Effector memory CD8-positive, alpha-beta T cell (primary cell): ENCODE measurements at regions not wholly inside any gene's neighbourhood (a gene's known extent, or its start where the extent isn't known, plus 50 kb on each side); places are given as distances from the start of the nearest gene placed in this dataset.

Experiments used
- ATAC-seq: fragments of 150-1000 bp; cut with Tn5 transposase; replicated peaks from 2 replicates; pipeline ENCODE4 v1.10.0; 2021; ENCODE audit warnings: mild to moderate bottlenecking, moderate library complexity
- DNase-seq, 3 experiments: peaks; one replicate each; pipeline ENCODE4 v3.0.0; 2021
- H3K27ac Mint-ChIP-seq, 2 donors: one replicate each; pipeline ENCODE4 v1.8.0; 2022; ENCODE audit warnings: mild to moderate bottlenecking in 2 of 2, mixed read lengths in 2 of 2, moderate library complexity in 2 of 2
- H3K27me3 Mint-ChIP-seq, 2 donors: one replicate each; pipeline ENCODE4 v1.8.0; 2022; ENCODE audit warnings: mixed read lengths in 2 of 2
- H3K36me3 Mint-ChIP-seq: one replicate; pipeline ENCODE4 v1.8.0; 2022; ENCODE audit warnings: mild to moderate bottlenecking, moderate library complexity, mixed read lengths; ENCODE audit not compliant: insufficient read depth
- H3K4me1 Mint-ChIP-seq, 2 donors: one replicate each; pipeline ENCODE4 v1.8.0; 2022; ENCODE audit warnings: low read depth in 2 of 2, mixed read lengths in 2 of 2
- H3K4me3 Mint-ChIP-seq, 2 donors: one replicate each; pipeline ENCODE4 v1.8.0; 2022; ENCODE audit warnings: mild to moderate bottlenecking in 2 of 2, mixed read lengths in 2 of 2, moderate library complexity in 2 of 2
- H3K9me3 Mint-ChIP-seq, 2 donors: one replicate each; pipeline ENCODE4 v1.8.0; 2022; ENCODE audit warnings: mixed read lengths in 2 of 2

DNA sequence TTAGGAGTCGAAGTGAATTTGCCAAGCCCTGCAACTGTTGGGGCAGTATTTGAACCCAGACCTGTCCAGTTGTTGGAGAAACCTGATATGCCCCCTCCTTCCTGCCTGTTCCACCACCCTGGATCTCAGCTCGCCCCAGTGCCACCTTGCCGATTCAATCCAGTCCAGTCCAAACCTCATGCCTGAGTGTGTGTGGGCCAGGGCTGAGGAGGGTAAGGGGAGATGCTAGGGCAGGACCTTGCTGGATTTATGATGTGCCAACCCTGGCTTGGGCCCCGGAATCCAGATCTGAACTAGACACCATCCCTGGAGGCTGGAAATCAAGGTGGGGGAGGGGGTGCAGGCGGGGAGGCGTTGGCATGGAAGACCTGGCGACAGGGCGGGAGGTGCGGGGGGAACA lies 98.9 kb upstream of the WNT4 start:
- no peak overlapping the region for H3K4me3 Mint-ChIP-seq
- peaks cover 37 to 86% of the 10 kb centered on the region in 2 donors for H3K27me3 Mint-ChIP-seq
- no peaks in the 10 kb centered on the region for H3K9me3 Mint-ChIP-seq
- DNase-seq = no peak
- no peak for ATAC-seq
- H3K36me3 Mint-ChIP-seq = no peaks in the 10 kb centered on the region
- H3K27ac Mint-ChIP-seq = no peak overlapping the region
- H3K4me1 Mint-ChIP-seq = no peaks in the 10 kb centered on the region

DNA sequence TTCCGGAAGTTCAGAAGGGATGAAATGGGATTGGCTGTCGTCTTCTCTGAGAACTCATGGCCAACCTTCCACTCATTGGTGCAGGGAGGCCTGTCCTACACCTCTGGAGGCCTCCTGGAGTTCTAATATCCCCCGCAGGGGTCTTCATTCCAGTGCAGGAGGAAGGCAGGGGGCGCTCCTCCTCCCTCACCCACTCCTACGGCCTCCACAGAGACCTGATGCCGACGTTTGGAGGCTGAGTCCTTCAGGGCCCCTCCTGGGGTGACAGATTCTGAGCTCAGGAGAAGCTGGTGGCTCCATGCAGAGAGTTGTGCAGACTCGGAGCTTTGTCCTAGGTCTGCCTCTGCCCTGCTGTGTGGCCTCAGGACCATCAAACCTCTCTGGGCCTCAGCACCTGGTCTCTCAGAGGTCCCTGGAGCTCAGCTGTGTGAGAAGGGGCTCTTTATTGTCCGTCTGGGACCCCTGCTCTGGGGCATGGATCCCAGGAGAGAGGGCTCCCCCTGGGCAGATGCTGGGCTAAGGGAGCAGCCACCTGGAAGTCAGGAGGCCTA lies 102.3 kb upstream of the WNT4 start:
- Mint-ChIP-seq H3K9me3 (no peaks in the 10 kb centered on the region), H3K36me3 (no peaks in the 10 kb centered on the region), H3K27ac (no peak overlapping the region), H3K27me3 (peaks cover 60 to 94% of the 10 kb centered on the region in 2 donors), H3K4me3 (no peak overlapping the region), H3K4me1 (no peaks in the 10 kb centered on the region)
- DNase-seq (no peak), ATAC-seq (no peak)

DNA sequence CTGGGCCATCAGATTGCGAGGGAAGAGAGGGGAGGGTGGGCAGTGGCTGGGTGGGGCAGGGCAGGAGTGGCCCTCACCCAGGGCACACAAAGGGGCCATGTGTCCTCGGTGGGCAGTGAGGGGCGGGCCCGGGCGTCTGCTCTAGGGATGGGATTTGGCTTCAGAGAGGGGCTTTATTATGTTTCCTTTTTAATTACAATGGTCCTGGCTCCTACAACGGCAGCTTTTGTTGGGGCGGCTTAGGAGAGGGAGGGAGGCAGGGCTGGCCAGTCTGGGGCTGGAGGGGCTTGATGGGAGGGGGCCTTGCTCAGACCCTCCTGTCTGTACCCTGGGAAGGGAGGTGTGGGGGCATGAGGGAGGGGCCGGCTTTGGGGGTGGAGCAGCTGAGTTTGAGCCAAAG lies 102.8 kb upstream of the WNT4 start:
- Mint-ChIP-seq H3K27ac (no peak overlapping the region), H3K36me3 (no peaks in the 10 kb centered on the region), H3K4me1 (no peaks in the 10 kb centered on the region), H3K27me3 (peaks cover 63 to 99% of the 10 kb centered on the region in 2 donors), H3K4me3 (no peak overlapping the region), H3K9me3 (no peaks in the 10 kb centered on the region)
- DNase-seq (no peak), ATAC-seq (no peak)

DNA sequence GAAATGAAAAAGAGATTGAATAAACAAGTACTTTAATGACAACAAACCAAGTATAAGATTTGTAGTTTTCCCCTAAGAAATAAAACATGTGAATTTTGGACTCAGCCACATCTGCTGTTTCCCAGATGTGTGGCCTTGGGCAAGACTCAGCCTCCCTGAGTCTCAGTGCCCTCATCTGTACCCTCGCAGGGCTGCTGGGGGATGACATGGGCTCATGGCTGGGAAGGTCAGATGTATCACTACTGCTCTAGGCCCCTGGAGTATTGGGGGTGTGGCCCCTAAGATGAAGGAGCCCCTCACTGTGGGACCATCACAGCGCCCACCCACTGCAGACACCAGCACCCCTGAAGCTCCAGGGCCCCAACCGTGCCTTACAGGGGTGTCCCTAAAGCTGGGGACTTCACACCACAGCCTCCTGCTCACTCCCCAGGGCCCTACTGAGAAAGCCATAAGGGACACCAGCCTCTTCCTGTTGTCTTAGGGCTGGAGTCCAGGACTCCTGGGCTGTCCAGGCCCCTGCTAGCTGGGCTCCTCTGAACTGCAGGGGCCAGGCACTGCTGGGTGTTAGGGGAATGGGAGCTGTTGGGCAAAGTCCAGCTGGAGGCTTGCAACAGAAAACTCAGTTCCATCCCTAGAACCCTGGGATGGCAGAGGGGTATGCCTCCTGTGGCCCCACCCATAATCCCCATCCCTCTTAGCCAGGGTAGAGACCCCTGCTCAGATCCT lies 104.0 kb upstream of the WNT4 start:
- no peaks in the 10 kb centered on the region for H3K9me3 Mint-ChIP-seq
- peaks cover 58 to 100% of the 10 kb centered on the region in 2 donors for H3K27me3 Mint-ChIP-seq
- H3K36me3 Mint-ChIP-seq = no peaks in the 10 kb centered on the region
- no peak overlapping the region for H3K27ac Mint-ChIP-seq
- DNase-seq (no peak), ATAC-seq (no peak)
- H3K4me3 Mint-ChIP-seq = no peak overlapping the region
- H3K4me1 Mint-ChIP-seq = no peaks in the 10 kb centered on the region

DNA sequence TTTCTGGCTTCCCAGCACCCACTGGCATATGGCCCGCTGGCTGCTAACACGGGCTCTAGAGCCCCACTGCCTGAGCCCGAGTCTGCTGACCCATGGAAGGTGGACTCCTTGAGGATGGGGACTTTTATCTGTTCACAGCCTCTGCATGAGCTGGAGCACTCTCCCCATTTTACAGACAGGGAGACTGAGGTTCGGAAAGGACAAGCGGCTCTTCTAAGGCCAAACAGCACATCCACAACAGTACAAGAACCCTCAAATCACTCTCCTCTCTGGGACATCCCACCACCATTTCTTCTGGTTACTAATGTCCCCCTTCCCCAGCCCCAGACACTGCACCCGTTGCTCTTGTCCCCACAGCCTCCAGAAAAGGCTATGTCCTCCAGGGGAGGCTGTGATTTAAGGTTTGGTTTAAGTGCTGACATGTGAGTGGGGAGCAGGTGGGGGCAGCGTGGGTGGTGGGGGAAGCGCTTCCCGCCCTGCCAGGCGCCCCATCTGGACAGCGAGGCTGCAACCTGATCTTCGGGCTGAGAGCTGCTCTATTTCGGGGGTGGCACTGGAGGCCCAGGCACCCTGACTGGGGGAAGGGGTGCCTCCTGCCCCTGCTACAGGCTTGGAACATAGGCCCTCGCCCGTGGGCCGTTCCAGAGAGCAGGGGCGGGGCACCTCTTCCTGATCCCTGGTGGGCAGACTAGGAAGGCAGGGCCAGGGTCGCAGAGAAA lies 104.8 kb upstream of the WNT4 start:
- no peak for ATAC-seq
- H3K4me1 Mint-ChIP-seq = peaks cover 0 to 1% of the 10 kb centered on the region in 2 donors
- H3K36me3 Mint-ChIP-seq = no peaks in the 10 kb centered on the region
- no peak for DNase-seq
- peaks cover 57 to 100% of the 10 kb centered on the region in 2 donors for H3K27me3 Mint-ChIP-seq
- H3K9me3 Mint-ChIP-seq = no peaks in the 10 kb centered on the region
- no peak overlapping the region for H3K27ac Mint-ChIP-seq
- H3K4me3 Mint-ChIP-seq = no peak overlapping the region

DNA sequence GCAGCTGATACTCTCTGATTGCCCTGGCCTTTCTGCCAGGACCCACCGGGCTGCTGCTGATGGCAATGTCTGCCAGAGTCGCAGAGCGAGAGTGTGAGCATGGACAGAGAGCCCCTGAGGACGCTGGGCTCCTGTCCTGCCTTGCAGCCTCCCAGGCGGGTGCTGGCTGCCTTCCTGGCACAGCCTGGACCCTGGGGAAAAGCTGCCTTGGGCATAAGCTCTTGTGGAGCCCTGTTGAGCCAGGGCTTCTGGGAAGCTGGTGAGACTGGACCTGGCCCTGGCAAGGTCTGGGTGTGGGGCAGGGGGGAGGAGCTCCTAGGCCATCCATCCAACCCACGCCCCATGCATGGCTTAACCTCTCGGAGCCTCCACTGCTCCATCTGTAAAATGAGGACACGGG lies 105.8 kb upstream of the WNT4 start:
- no peak for DNase-seq
- Mint-ChIP-seq H3K9me3 (no peaks in the 10 kb centered on the region), H3K36me3 (no peaks in the 10 kb centered on the region), H3K27me3 (peaks cover 61 to 100% of the 10 kb centered on the region in 2 donors), H3K27ac (no peak overlapping the region), H3K4me1 (peaks cover 0 to 6% of the 10 kb centered on the region in 2 donors), H3K4me3 (no peak overlapping the region)
- no peak for ATAC-seq

DNA sequence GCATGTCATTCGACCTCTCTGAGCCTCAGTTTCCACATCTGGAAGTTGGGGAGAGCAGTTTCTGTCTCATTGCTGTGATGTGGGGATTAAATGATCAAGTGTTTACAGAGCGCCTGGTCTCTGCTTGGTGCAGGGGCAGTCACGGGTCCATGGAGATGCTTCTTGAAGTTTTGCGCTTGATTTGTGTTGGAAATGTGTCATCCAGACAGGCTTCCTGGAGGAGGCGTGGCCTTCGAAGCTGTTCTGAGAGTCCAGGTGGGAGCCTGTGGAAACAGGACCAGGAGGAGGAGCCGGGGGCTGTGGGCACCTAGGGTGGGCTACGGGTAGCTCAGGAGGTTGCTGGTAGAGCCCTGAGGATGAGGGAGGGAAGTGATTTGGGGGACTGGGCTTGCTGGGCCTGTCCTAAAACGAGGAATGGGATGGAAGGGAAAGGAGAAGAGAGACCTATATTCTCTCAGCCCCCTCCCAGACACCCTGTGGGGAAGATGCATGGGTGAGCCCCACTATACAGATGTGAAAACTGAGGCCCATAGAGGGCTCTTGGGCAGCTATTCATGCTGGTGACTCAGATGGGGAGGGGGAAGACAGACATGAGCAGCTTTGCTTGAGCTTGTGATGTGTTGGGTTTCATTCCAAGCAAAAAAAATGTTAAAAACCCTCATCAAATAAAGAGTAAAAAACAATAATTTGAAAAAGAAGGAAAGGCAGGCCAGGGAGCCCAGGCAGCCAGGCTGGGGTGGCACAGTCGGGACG lies 107.2 kb upstream of the WNT4 start:
- H3K27ac Mint-ChIP-seq = no peak overlapping the region
- no peaks in the 10 kb centered on the region for H3K9me3 Mint-ChIP-seq
- peaks cover 0 to 6% of the 10 kb centered on the region in 2 donors for H3K4me1 Mint-ChIP-seq
- ATAC-seq (no peak), DNase-seq (no peak)
- H3K4me3 Mint-ChIP-seq = no peak overlapping the region
- peaks cover 69 to 99% of the 10 kb centered on the region in 2 donors for H3K27me3 Mint-ChIP-seq
- no peaks in the 10 kb centered on the region for H3K36me3 Mint-ChIP-seq

DNA sequence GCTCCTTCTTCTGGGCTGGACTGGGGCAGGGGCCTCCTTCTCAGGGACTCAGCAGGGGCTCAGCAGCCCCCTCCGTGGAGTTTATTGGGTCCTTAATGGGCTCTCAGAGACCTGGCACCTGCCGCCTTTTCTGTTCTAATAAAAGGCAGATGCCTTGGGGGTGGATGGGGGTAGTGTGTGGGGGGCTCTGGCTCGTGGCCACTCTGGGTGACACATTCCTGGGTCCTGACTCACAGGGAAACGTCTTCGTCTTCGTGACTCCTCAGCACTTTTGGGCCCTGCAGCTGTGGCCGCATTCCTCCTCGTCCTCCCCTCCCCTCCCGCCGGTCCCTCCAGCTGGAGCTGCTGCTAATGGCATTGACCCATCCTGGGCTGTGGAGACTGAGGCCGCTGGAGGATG lies 107.8 kb upstream of the WNT4 start:
- Mint-ChIP-seq H3K27ac (no peak overlapping the region), H3K4me1 (peaks cover 0 to 6% of the 10 kb centered on the region in 2 donors), H3K9me3 (no peaks in the 10 kb centered on the region), H3K36me3 (no peaks in the 10 kb centered on the region), H3K27me3 (peaks cover 70 to 97% of the 10 kb centered on the region in 2 donors), H3K4me3 (no peak overlapping the region)
- DNase-seq (no peak), ATAC-seq (no peak)

DNA sequence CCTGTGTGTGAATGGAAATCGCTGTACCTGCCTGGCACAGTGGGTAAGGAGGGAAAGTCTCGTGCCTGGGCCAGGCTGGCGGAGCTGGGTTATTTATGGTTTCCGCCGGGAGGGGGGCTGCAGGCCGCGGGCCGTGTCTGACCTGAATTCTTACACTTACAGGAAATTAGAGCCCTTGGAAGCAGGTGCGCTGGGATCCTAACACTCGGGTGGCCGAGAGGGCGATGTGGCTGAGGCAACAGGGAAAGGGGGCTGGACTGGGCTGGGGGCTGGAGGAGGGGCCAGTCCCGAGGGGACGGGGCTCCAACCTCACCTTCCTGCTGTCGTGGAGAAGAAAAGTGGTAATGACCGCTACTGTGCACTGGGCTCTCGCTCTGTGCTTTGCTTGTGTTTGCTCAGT lies 109.4 kb upstream of the WNT4 start:
- H3K36me3 Mint-ChIP-seq = no peaks in the 10 kb centered on the region
- H3K27me3 Mint-ChIP-seq = peaks cover 67 to 91% of the 10 kb centered on the region in 2 donors
- no peak overlapping the region for H3K4me3 Mint-ChIP-seq
- H3K4me1 Mint-ChIP-seq = peaks cover 0 to 6% of the 10 kb centered on the region in 2 donors
- DNase-seq (no peak), ATAC-seq (no peak)
- H3K9me3 Mint-ChIP-seq = no peaks in the 10 kb centered on the region
- H3K27ac Mint-ChIP-seq = no peak overlapping the region

DNA sequence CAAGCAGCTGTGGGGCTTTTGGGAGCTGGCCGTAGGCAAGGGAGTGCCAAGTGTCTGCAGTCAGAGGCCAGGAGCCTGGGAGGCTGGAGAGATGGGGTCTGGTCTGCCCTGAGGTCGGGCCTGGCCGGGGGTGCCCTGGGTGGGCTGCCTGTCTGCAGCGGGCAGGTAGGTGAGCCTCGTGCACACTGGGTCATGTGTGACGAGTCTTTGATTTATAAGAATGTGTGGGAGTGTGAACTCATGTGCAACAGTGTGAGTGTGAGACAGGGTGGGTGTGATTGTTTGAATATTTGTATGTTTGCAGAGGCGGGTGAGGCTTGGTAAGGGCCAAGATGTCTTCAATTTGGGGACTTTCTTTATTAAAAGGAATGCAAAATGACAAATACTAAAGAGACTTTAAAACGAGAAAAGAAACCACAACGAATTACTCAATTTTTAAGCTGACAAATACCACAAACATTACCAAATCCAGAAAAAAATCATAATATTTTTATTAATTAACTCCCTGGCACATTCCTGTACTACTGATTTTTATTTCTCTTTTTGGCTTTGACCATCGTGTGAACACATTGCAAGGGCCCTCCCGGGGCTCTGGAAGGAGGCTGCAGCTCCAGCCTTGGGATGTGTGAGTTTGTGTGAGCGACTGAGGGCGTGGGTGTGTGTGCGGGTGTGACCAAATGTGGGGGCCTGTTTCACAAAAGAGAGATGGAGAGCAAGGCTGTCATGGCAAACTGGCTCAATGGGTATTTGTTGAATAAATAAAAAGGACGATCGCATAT lies 110.3 kb upstream of the WNT4 start:
- no peak for DNase-seq
- Mint-ChIP-seq H3K27ac (no peak overlapping the region), H3K9me3 (no peaks in the 10 kb centered on the region), H3K27me3 (peaks cover 58 to 82% of the 10 kb centered on the region in 2 donors), H3K4me1 (peaks cover 0 to 6% of the 10 kb centered on the region in 2 donors), H3K4me3 (no peak overlapping the region), H3K36me3 (no peaks in the 10 kb centered on the region)
- no peak for ATAC-seq

DNA sequence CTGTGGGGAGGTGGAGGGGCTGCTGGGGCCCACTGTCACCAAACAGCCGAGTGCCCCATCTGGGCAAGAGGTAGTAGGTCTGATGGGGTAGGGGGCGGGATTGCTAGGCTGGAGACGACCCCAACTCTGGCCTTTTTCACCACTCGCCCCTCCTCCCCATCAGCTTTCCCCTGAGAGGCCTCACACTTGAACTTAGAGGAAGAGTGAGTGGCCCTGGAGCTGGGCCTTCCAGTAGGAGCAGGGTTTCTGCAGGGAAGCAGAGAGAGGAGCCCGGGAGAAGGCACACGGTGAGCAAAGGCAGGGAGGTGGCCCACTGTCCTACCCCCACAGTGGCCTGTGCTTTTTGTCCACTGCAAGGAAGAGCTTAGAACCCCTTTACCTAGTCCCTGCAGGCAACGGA lies 111.9 kb upstream of the WNT4 start:
- Mint-ChIP-seq H3K4me1 (peaks cover 0 to 6% of the 10 kb centered on the region in 2 donors), H3K9me3 (no peaks in the 10 kb centered on the region), H3K4me3 (no peak overlapping the region), H3K27me3 (peaks cover 44 to 78% of the 10 kb centered on the region in 2 donors), H3K36me3 (no peaks in the 10 kb centered on the region), H3K27ac (no peak overlapping the region)
- ATAC-seq (no peak), DNase-seq (no peak)

DNA sequence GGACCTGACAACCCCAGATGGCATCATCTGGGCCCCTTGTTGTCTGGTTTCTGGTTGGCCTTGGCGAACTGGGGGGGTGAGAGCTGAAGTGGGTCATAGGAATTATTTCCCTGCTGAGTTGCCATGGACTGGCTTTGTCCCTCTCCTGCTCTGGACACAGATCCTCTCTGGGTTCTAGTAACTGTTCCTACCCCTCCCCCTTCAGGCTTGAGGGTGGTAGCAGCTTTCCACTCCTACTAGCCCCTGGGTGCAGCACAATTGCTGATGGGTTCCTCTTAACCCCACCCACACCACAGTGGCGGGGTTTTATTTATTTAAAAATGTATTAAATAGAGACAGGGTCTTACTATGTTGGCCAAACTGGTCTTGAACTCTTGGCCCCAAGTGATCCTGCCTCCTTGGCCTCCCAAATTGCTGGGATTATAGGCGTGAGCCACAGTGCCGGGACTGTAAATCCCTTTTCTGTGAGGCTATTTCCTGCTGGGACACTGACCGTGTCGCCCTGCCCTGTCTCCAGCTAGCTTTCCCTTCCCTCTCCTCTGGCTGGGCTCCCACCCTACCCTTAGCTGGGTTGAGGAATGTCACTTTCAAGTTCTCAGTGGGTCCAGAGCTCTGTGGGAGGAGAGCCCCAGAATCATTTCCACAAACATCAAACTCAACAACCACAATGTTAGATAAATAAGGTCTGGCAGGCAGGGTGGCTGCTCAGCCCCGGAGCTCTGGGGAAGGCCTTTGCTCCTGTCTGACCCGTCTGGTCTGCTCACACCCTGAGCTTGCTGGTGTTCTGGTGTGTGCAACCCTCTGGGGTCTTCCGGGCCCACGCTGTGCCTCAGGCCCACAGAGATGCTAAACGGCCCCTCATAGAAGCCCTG lies 112.7 kb upstream of the WNT4 start:
- ATAC-seq (no peak), DNase-seq (no peak)
- Mint-ChIP-seq H3K36me3 (no peaks in the 10 kb centered on the region), H3K9me3 (no peaks in the 10 kb centered on the region), H3K27ac (no peak overlapping the region), H3K27me3 (peaks cover 40 to 78% of the 10 kb centered on the region in 2 donors), H3K4me1 (peaks cover 0 to 6% of the 10 kb centered on the region in 2 donors), H3K4me3 (no peak overlapping the region)
